Fibroblast of skin of right quadriceps (primary cell): ENCODE measurements at regions not wholly inside any gene's neighbourhood (a gene's known extent, or its start where the extent isn't known, plus 50 kb on each side); places are given as distances from the start of the nearest gene placed in this dataset.

ENCODE experiments used
- DNase-seq: peaks from one replicate; pipeline ENCODE4 v3.0.0-alpha.2; 2013

DNA sequence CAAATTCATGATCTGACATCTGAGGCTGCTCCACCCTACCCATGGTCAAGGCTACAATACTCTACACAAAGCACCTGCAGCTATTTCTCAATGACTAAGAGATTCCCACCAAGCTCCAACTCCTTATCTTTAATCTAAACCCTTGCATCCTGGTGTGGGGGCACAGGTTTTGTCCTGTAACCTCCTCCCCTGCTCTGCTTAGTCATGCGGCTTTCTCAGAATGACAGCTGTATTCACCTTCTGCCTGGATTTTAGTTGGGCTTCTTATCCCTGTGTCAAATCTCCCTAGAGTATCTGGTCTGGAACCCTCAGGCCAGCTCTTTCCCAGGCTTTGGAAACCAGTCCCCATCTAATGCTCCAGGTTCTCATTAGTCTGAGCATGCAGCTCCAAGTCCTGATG lies 159.0 kb downstream of the BARHL2 start:
- no peak for DNase-seq

- no peak for DNase-seq
These were observed 159.4 kb downstream of the BARHL2 start for GRCh38 chr1:90557706-90558105.

DNA sequence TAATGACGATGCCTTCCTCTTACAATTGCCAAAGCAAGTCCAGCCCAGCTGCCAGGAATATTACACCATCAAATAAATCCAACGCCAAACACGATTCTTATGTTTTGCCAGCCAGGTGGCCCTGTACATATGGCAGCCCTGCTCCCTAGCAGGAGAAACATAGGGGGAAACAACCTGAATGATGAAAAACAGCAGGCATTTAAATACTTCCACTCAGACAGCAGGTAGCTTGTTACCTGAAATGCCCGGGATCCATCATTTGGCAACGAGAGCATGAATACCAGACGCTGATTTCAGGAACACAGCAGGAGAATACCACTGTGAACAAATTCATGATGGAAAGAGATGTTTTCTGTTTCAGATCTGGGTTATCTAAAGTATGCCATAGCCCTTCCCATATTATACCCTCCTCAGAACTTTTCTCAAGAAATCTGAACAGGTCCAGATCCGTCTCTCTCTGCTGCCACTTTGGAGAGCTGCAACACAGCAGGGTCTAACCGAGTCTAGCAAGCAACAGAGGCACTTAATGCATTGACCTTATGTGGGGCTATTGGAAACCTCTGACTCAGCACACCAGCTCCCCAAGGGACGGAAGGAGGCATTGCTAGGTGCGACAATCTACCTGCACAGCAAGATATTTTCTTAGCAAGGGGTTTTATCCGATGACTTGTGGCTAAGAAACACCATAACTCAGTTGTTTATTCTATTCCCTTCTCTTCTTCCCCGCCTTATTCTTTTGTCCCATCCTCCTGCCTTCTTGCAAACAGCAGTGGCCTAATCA lies 166.3 kb downstream of the BARHL2 start:
- no peak for DNase-seq

- DNase-seq: no peak
These were observed 172.7 kb downstream of the BARHL2 start for GRCh38 chr1:90544356-90544755.

DNA sequence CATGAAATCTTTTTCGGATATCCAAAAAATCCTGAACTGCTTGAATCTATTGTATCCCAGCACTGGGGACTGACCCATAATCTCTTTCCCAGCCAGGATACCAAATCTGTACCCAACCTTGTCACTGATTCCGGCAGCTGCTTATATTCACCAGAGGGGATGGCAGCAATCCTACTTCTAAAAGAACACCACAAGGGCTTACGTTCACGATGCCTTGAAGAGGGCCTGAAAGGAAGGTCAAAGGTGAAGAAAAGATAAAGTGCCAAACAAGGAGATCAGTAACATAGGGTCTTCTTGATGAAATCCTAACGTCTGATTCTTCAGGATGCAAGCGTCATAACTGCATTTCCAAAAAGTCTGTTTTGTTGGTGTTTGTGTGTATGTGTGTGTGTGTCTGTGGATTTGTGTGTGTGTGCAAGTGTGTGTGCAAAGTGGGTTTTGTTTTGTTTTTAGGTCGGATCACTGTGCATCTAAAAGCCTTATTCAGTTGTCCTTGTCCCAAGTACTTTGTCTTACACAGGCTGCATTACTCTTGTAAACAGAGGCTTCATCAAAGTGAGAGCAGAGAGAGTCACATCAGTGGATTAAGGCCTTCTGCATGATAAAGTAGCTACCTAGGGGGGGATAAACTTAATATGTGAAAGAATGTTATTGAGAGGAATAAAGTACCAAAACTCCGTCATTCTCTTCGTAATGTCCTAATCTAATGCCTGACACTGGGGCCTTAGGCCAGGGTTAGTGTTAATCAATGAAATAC lies 179.3 kb downstream of the BARHL2 start:
- no peak for DNase-seq

GRCh38 chr1:90534663-90535295 lies 182.3 kb downstream of the BARHL2 start:
- DNase-seq: no peak

DNA sequence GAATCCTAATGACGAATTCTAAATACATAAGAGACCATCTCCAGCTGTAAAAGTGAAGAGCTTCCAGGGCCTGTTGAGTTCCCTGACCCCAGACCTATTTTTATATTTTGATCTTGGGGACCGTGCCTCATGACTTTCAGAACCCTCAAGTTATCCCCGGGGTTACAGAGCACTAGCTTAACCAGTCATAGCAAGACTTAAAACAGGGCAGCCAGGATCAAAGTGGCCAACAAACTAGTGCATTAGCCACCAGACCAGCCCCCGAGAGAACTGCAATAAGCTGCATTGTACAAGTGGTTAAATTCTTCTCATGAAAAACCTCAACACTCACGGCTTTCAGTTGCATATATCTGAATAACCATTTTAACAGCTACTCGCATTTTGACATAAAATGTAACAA lies 183.0 kb downstream of the BARHL2 start:
- DNase-seq: no peak

DNA sequence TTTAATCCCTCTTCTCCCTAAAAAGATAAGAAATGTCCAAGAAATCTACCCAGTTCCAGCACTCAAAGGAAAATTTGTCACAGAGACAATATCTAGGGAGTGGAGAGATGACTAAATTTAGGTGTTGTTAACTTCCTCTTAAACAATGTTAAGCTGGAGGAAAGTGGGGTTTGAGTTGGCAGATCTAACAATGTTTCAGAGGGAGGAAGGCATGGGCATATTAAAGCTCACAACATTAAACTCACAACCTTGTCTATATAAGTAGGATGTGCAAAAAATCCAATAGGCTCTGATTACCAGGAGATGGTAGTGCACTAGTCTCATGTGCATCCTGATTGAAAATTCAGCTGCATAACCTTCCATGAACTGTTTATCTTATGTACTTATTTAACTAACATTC lies 190.1 kb downstream of the BARHL2 start:
- no peak for DNase-seq

- DNase-seq: no peak
These were observed 194.7 kb downstream of the BARHL2 start for GRCh38 chr1:90522432-90522831.

GRCh38 chr1:90513956-90514355 lies 203.1 kb downstream of the BARHL2 start:
- no peak for DNase-seq

GRCh38 chr1:90512441-90512840 lies 204.7 kb downstream of the BARHL2 start:
- no peak for DNase-seq

DNA sequence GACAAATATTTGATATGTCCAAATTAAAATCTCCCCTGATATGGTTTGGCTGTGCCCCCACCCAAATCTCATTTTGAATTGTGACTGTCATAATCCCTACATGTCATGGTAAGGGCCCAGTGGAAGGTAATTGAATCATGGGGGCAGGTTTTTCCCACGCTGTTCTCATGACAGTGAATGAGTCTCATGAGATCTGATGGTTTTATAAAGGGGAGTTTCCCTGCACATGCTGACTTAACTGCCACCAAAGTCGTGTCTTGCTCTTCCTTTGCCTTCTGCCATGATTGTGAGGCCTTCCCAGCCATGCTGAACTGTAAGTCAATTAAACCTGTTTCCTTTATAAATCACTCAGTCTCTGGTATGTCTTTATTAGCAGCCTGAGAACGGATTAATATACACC lies 207.0 kb downstream of the BARHL2 start:
- no peak for DNase-seq

DNA sequence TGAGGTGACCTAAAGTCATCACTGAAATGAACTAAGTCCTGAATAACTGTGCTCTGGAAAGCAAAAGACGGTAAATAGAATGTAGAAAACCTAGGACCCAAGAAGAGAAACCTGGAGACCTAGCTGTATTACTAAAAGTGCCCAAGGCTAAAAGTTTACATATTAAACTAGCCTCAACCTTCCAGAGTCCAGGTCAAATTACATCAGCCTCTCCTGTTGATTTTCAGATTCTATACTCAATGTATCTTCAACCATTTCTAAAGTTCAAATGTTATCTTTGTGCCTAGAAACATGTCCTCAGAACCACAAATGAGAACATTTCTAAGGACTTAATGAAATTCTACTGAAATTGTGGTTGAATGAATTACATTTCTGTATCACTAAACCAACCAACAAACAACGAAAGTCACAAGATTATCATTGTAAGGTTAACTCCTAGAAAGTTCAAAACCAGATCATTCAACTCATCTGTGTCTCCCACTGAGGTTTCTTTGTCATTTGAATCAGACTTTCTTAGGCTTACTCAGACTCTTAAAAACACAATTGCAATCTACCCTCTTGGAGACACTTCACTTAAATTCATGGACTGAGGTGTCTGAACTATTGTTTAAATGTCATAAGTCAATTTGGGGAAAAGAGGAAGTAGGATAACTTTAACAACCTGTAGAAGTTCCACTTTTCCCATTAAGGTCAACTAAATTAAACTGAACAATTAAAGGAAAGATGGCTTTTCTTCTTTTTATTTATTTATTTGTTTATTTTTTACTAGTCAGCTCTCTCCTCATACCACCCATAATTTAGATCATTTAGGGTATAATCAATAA lies 207.7 kb downstream of the BARHL2 start:
- DNase-seq: no peak

DNA sequence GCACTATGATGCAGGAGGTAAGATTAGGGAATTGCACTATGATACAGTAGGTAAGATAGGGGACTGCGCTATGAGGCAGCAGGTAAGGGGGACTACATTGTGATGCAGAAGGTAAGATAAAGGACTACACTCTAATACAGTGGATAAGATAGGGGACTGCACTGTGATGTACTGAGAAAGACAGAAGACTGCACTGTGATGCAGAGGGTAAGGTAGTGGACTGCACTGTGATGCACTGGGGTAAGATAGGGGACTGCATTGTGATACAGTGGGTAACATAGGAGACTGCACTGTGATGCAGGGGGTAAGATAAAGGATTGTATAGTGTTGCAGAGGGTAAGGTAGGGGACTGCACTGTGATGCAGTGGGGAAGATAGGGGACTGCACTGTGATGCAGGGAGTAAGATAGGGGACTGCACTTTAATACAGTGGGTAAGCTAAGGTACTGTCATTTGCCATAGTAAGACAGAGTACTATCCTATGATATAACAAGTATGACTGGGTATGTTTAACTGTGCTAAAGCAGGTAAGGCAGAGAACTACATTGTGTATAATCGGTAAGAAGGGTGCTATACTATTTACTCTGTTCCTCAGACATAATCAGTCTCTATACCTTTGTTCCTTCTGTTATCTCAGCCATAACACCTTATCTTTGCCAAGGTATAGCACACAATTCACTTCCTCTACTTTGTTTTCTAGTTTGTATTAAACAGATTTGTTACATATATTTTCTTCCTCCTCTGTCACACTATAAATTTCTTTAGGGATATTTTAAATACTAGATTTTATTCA lies 208.5 kb downstream of the BARHL2 start:
- DNase-seq: no peak

DNA sequence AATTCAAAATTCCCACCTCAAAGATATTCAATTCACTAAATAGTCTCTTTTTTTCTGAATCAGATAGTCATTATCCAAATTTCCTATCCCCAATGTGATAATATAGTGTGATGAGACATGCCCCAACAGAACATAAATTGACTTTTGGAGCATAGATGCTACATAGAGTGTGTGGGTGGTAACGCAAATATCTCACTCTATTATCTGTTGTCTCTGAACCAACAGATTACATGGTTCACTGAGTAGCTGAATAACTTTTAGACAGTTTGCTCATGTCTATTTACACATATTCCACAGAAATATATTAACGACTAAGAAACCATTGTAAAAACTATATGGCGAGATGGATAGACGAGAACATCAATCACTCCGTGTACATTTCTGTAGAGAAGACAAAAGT lies 209.9 kb downstream of the BARHL2 start:
- DNase-seq: no peak

- no peak for DNase-seq
These were observed 211.3 kb downstream of the BARHL2 start for GRCh38 chr1:90505806-90506205.

DNA sequence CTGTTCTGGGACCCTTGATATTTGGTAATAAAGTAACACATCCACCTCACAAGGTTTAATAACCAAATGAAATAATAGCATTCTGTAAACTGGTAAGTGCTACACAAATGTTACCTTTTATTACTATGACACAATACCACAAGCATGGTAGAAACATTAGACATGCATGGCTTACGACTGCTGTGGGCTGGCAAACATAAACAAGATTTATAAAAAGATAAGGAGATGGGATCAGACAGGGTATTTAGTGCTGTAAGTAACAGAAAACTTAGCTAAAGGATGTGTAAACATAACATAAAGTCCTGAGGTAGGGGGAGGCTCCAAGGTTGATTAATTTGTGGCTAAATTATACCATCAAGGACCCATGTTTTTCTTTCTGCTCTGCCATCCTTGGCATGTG lies 212.6 kb downstream of the BARHL2 start:
- DNase-seq: no peak

- DNase-seq: no peak
These were observed 214.4 kb downstream of the BARHL2 start for GRCh38 chr1:90502696-90503095.

DNA sequence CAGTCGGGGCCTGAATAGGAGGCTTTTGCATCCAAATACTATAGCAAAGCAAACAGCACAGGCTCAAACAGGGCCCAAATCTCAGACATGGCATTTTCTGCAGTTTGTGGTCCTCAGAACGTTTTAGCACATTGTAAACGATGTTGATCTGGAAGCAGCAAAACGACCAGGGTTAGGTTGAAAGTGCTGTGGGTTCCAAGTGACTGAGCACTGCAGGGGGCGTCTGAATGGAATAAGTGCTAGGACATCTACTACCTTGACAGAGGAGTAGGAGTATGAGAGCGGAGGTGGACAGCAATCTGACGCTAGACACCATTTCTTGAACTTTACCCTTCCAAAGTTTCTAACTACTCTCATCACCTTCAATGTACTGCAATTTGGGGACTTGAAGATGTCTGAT lies 214.9 kb downstream of the BARHL2 start:
- no peak for DNase-seq

DNA sequence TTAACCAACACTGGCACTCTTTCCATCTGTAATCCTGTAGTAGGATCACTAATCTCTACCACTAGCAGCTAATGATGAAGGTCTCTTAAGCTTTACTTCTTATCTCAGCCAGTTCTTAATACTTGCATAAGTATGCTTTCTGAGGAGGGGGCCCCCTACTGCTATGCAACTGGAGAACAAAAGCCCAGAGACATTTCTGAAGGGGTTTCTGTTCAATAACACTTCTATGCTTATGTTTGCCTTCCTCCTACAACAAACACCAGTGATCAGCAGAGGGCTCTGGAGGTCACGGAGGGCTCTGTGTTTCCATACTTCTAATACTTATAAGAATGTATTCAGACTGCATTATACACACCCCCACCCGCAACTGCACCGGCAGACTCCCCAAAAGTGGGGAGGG lies 215.8 kb downstream of the BARHL2 start:
- no peak for DNase-seq

DNA sequence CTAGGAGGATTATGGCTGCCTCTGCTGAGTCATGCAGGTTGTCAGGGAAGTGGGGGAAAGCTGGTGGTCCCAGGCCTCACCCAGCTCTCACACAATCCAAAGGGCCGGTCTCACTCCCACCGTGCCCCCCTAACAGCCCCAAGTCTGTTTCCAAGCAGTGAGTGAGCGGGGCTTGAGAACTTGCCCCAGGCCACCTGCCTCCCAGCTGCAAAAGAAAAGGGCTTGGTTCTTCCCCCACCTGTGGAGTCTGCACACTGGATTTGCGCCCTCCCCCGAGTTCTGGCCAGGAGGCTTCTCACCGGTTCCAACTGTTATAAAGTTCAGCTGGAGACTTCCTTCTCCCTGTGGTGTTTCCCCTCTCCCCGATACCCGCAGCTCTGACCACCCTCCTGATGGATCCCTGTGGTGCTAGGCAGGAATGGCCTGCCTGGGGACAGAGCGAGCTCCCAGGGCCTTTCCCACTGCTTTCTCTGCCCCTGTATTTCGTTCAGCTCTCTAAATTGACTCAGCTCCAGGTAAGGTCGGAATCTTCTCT lies 222.3 kb downstream of the BARHL2 start:
- no peak for DNase-seq

- DNase-seq: peak; percentile 35
These were observed 228.7 kb downstream of the BARHL2 start for GRCh38 chr1:90488451-90488850.
